H9 (cell line): ENCODE measurements at regions not wholly inside any gene's neighbourhood (a gene's known extent, or its start where the extent isn't known, plus 50 kb on each side); places are given as distances from the start of the nearest gene placed in this dataset.

Experiments
- DNase-seq: peaks from one replicate; pipeline ENCODE4 v3.0.0-alpha.2; 2017
- H2AFZ ChIP-seq: one replicate; pipeline ENCODE4 v1.6.1; 2013; ENCODE audit warnings: mild to moderate bottlenecking, low read length, control low read depth, moderate library complexity
- H2AK5ac ChIP-seq: 2 replicates; pipeline ENCODE4 v1.6.1; 2013; ENCODE audit warnings: low read length, control low read depth, mixed read lengths; ENCODE audit not compliant: insufficient read length
- H2BK120ac ChIP-seq: one replicate; pipeline ENCODE4 v1.6.1; 2013; ENCODE audit warnings: low read depth, mild to moderate bottlenecking, low read length, control low read depth, inconsistent platforms; ENCODE audit not compliant: poor library complexity, severe bottlenecking
- H2BK12ac ChIP-seq: 2 replicates; pipeline ENCODE4 v1.6.1; 2013; ENCODE audit warnings: low read length, control low read depth, mixed read lengths, low read depth; ENCODE audit not compliant: insufficient read length
- H2BK15ac ChIP-seq: 2 replicates; pipeline ENCODE4 v1.6.1; 2013; ENCODE audit warnings: low read depth, low read length, control low read depth
- H2BK20ac ChIP-seq: one replicate; pipeline ENCODE4 v1.6.1; 2013; ENCODE audit warnings: low read depth, mild to moderate bottlenecking, low read length, control low read depth, inconsistent platforms; ENCODE audit not compliant: poor library complexity, severe bottlenecking
- H2BK5ac ChIP-seq: 2 replicates; pipeline ENCODE4 v1.6.1; 2013; ENCODE audit warnings: low read length, control low read depth, mixed read lengths; ENCODE audit not compliant: insufficient read length
- H3K14ac ChIP-seq: 2 replicates; pipeline ENCODE4 v1.6.1; 2013; ENCODE audit warnings: low read length, control low read depth; ENCODE audit not compliant: insufficient read depth
- H3K18ac ChIP-seq: 2 replicates; pipeline ENCODE4 v1.6.1; 2013; ENCODE audit warnings: low read depth, mild to moderate bottlenecking, mixed read lengths, low read length, control low read depth; ENCODE audit not compliant: insufficient read length
- H3K23ac ChIP-seq: 2 replicates; pipeline ENCODE4 v1.6.1; 2013; ENCODE audit warnings: low read length, control low read depth, mixed read lengths, low read depth; ENCODE audit not compliant: insufficient read length
- H3K23me2 ChIP-seq: 2 replicates; pipeline ENCODE4 v1.6.1; 2013; ENCODE audit warnings: low read depth, mild to moderate bottlenecking, mixed read lengths, low read length, control low read depth; ENCODE audit not compliant: insufficient read length, poor library complexity, severe bottlenecking
- H3K27ac ChIP-seq: 2 replicates; pipeline ENCODE4 v1.5.1; 2013; ENCODE audit warnings: low read length, control low read depth, mixed read lengths, low read depth; ENCODE audit not compliant: insufficient read length
- H3K27me3 ChIP-seq: 2 replicates; pipeline ENCODE4 v1.6.1; 2013; ENCODE audit warnings: low read length, control low read depth, inconsistent platforms; ENCODE audit not compliant: insufficient read depth
- H3K4ac ChIP-seq: 2 replicates; pipeline ENCODE4 v1.6.1; 2013; ENCODE audit warnings: low read depth, mild to moderate bottlenecking, control low read depth, inconsistent platforms, low read length, moderate library complexity
- H3K4me1 ChIP-seq: 2 replicates; pipeline ENCODE4 v1.6.1; 2013; ENCODE audit warnings: low read length, control low read depth, inconsistent platforms; ENCODE audit not compliant: insufficient read depth
- H3K4me2 ChIP-seq: 2 replicates; pipeline ENCODE4 v1.6.1; 2013; ENCODE audit warnings: low read length, control low read depth, mixed read lengths; ENCODE audit not compliant: insufficient read length, insufficient read depth
- H3K56ac ChIP-seq: 2 replicates; pipeline ENCODE4 v1.6.1; 2013; ENCODE audit warnings: low read depth, mild to moderate bottlenecking, mixed read lengths, low read length, control low read depth; ENCODE audit not compliant: insufficient read length
- H3K79me1 ChIP-seq: 2 replicates; pipeline ENCODE4 v1.6.1; 2013; ENCODE audit warnings: low read depth, mild to moderate bottlenecking, moderate library complexity, low read length, control low read depth, inconsistent platforms; ENCODE audit not compliant: insufficient read depth, poor library complexity, severe bottlenecking
- H3K79me2 ChIP-seq: 2 replicates; pipeline ENCODE4 v1.6.1; 2013; ENCODE audit warnings: low read length, control low read depth, inconsistent platforms; ENCODE audit not compliant: insufficient read depth
- H3K9ac ChIP-seq: 2 replicates; pipeline ENCODE4 v1.6.1; 2013; ENCODE audit warnings: low read length, control low read depth, mixed read lengths; ENCODE audit not compliant: insufficient read length; ENCODE audit errors: extremely low read depth
- H3K9me3 ChIP-seq: one replicate; pipeline ENCODE4 v1.6.1; 2013; ENCODE audit warnings: low read depth, low read length, inconsistent platforms; ENCODE audit not compliant: control insufficient read depth
- H3T11ph ChIP-seq: one replicate; pipeline ENCODE4 v1.6.1; 2013; ENCODE audit warnings: mild to moderate bottlenecking, low read length, control low read depth, inconsistent platforms
- H4K20me1 ChIP-seq: one replicate; pipeline ENCODE4 v1.6.1; 2013; ENCODE audit not compliant: control insufficient read depth, insufficient read length, insufficient read depth
- H4K5ac ChIP-seq: 2 replicates; pipeline ENCODE4 v1.6.1; 2013; ENCODE audit warnings: low read depth, mild to moderate bottlenecking, mixed read lengths, low read length, control low read depth; ENCODE audit not compliant: insufficient read length
- H4K8ac ChIP-seq: replicated peaks from 2 replicates; pipeline ENCODE4 v1.6.1; 2013; ENCODE audit warnings: low read length, control low read depth, mixed read lengths, low read depth; ENCODE audit not compliant: insufficient read length
- H4K91ac ChIP-seq: 2 replicates; pipeline ENCODE4 v1.6.1; 2013; ENCODE audit warnings: low read depth, mild to moderate bottlenecking, moderate library complexity, mixed read lengths, low read length, control low read depth; ENCODE audit not compliant: insufficient read length
- H3K27ac Mint-ChIP-seq, 3 experiments: 2 replicates in 2 of 3; 3 replicates in 1 of 3; pipeline ENCODE4 v1.8.0; 2020 to 2021; ENCODE audit warnings: mixed read lengths in 3 of 3, mild to moderate bottlenecking in 1 of 3, moderate library complexity in 1 of 3
- H3K27me3 Mint-ChIP-seq: 2 replicates; pipeline ENCODE4 v1.8.0; 2021; ENCODE audit warnings: low read depth, mild to moderate bottlenecking, moderate library complexity, mixed read lengths
- H3K36me3 Mint-ChIP-seq, 3 experiments: 2 replicates in 2 of 3; 3 replicates in 1 of 3; pipeline ENCODE4 v1.8.0; 2020 to 2021; ENCODE audit warnings: low read depth in 3 of 3, mixed read lengths in 3 of 3; ENCODE audit not compliant: insufficient read depth in 1 of 3
- H3K4me1 Mint-ChIP-seq, 2 experiments: 2 replicates each; pipeline ENCODE4 v1.8.0; 2020; ENCODE audit warnings: mixed read lengths in 2 of 2
- H3K4me3 Mint-ChIP-seq, 2 experiments: 2 replicates in 1 of 2; 3 replicates in 1 of 2; pipeline ENCODE4 v1.8.0; 2020 to 2021; ENCODE audit warnings: mild to moderate bottlenecking in 2 of 2, mixed read lengths in 2 of 2, moderate library complexity in 1 of 2
- H3K9me3 Mint-ChIP-seq, 2 experiments: 2 replicates in 1 of 2; 3 replicates in 1 of 2; pipeline ENCODE4 v1.8.0; 2020; ENCODE audit warnings: mild to moderate bottlenecking in 2 of 2, mixed read lengths in 2 of 2, moderate library complexity in 1 of 2
- WGBS: extraction: QIAGEN DNeasy Blood & Tissue Kit; methylation state at CpG from one replicate; pipeline ENCODE4 v1.1.7; 2013; ENCODE audit warnings: missing lambda C conversion rate, low lambda C conversion rate, mixed read lengths; ENCODE audit not compliant: insufficient read length; ENCODE audit errors: extremely low coverage; 5-methylcytosine and 5-hydroxymethylcytosine counted together
- TF ChIP-seq, protein P1 (sequence below): fragments of 200-600 bp; sonication (generic); conservative IDR thresholded peaks from 3 replicates; pipeline ENCODE4 v1.8.0; 2021; ENCODE audit warnings: antibody characterized with exemption, mild to moderate bottlenecking

DNA sequence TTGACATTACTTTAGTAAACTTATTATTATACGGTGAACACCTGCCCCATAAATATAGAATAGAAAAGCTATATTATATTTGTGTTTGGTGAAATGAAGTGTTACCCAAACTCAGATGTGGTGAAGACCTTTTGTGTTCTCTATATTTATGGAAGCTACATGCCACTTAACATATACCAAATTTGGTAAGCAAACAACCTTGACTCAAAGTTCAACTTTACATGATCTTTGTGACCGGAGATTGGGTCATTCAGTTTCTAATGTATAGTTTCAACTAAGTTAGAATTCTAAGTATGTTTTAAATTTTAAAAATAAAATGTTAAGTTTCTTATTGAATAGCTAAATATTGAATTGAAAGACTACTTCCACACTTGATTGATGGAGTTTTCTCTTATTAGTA is 288.6 kb upstream of the SEMA3D start:
- H3K4me2 ChIP-seq, result no peak overlapping the region
- H3K9ac ChIP-seq, result no peak overlapping the region
- no peaks in the 10 kb centered on the region; the same call in 1 of the 2 replicates for H3K4me1 ChIP-seq
- no peak overlapping the region for H3T11ph ChIP-seq
- no peak overlapping the region for H3K23ac ChIP-seq
- H2BK20ac ChIP-seq, result no peak overlapping the region
- H3K79me2 ChIP-seq, result no peaks in the 10 kb centered on the region
- no peaks in the 10 kb centered on the region for H4K20me1 ChIP-seq
- DNase-seq, result no peak
- no peak overlapping the region for H4K5ac ChIP-seq
- no peak overlapping the region for H3K4ac ChIP-seq
- no peak overlapping the region for H4K91ac ChIP-seq
- no peak overlapping the region for H2AK5ac ChIP-seq
- no CpG with 5 or more reads among the region's 2 CpGs for WGBS
- no peak overlapping the region for H2BK5ac ChIP-seq
- H3K27me3 ChIP-seq, result no peaks in the 10 kb centered on the region
- H3K56ac ChIP-seq, result no peak overlapping the region
- no peak overlapping the region for H2BK120ac ChIP-seq
- Mint-ChIP-seq H3K9me3 (no peaks in the 10 kb centered on the region), H3K27ac (no peak overlapping the region), H3K27me3 (no peaks in the 10 kb centered on the region), H3K4me3 (no peak overlapping the region), H3K36me3 (no peaks in the 10 kb centered on the region), H3K4me1 (peaks cover 4 to 7% of the 10 kb centered on the region in 2 experiments)
- no peak overlapping the region for H2AFZ ChIP-seq
- H3K9me3 ChIP-seq, result no peaks in the 10 kb centered on the region
- no peak overlapping the region for H3K27ac ChIP-seq
- H3K14ac ChIP-seq, result no peak overlapping the region
- no peaks in the 10 kb centered on the region for H3K79me1 ChIP-seq
- H3K18ac ChIP-seq, result no peak overlapping the region
- H2BK12ac ChIP-seq, result no peak overlapping the region
- TF ChIP-seq, protein P1, sequence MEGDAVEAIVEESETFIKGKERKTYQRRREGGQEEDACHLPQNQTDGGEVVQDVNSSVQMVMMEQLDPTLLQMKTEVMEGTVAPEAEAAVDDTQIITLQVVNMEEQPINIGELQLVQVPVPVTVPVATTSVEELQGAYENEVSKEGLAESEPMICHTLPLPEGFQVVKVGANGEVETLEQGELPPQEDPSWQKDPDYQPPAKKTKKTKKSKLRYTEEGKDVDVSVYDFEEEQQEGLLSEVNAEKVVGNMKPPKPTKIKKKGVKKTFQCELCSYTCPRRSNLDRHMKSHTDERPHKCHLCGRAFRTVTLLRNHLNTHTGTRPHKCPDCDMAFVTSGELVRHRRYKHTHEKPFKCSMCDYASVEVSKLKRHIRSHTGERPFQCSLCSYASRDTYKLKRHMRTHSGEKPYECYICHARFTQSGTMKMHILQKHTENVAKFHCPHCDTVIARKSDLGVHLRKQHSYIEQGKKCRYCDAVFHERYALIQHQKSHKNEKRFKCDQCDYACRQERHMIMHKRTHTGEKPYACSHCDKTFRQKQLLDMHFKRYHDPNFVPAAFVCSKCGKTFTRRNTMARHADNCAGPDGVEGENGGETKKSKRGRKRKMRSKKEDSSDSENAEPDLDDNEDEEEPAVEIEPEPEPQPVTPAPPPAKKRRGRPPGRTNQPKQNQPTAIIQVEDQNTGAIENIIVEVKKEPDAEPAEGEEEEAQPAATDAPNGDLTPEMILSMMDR, result no peak
- H4K8ac ChIP-seq, result no peak overlapping the region
- H3K23me2 ChIP-seq, result no peaks in the 10 kb centered on the region
- no peak overlapping the region for H2BK15ac ChIP-seq
